Activated T-helper 1 cell treated with anti-CD3 and anti-CD28 coated beads, Interleukin-12 subunit alpha, Interleukin-12 subunit beta, Interleukin-2, Interleukin-4 antibody, amounts not matched to agents 30 ng/mL and 10 ng/mL and 1 ng/mL, durations not matched to agents 14 hours and 24 hours and 36 hours (primary cell): ENCODE measurements at regions not wholly inside any gene's neighbourhood (a gene's known extent, or its start where the extent isn't known, plus 50 kb on each side); places are given as distances from the start of the nearest gene placed in this dataset.

Experiments
- DNase-seq: peaks from one replicate; pipeline ENCODE4 v3.0.0; 2021; ENCODE audit warnings: low spot score
- H3K27ac Mint-ChIP-seq: one replicate; pipeline ENCODE4 v1.8.0; 2021; ENCODE audit warnings: mild to moderate bottlenecking, mixed read lengths
- H3K27me3 Mint-ChIP-seq: one replicate; pipeline ENCODE4 v1.8.0; 2022; ENCODE audit warnings: mild to moderate bottlenecking, moderate library complexity, mixed read lengths; ENCODE audit not compliant: insufficient read depth
- H3K36me3 Mint-ChIP-seq: one replicate; pipeline ENCODE4 v1.8.0; 2021; ENCODE audit warnings: low read depth, mixed read lengths
- H3K4me1 Mint-ChIP-seq: one replicate; pipeline ENCODE4 v1.8.0; 2021; ENCODE audit warnings: low read depth, mixed read lengths
- H3K4me3 Mint-ChIP-seq: one replicate; pipeline ENCODE4 v1.8.0; 2021; ENCODE audit warnings: mild to moderate bottlenecking, moderate library complexity, mixed read lengths
- H3K9me3 Mint-ChIP-seq: one replicate; pipeline ENCODE4 v1.8.0; 2021; ENCODE audit warnings: mixed read lengths
- intact Hi-C: fragments of 100-400 bp; cut with micrococcal nuclease; formaldehyde crosslinking; loops from one replicate; pipeline ENCODE4 v1.15.1; 2024

GRCh38 chr4:3835527-3836405 lies 69.6 kb downstream of the ADRA2C start:
- Mint-ChIP-seq H3K4me1 (no peaks in the 10 kb centered on the region), H3K9me3 (no peaks in the 10 kb centered on the region), H3K27ac (no peak overlapping the region), H3K27me3 (peaks cover 2% of the 10 kb centered on the region), H3K4me3 (no peak overlapping the region), H3K36me3 (no peaks in the 10 kb centered on the region)
- intact Hi-C loops = no loop called here
- no peak for DNase-seq

- intact Hi-C loops = no loop called here
- DNase-seq = no peak
- Mint-ChIP-seq H3K9me3 (no peaks in the 10 kb centered on the region), H3K36me3 (no peaks in the 10 kb centered on the region), H3K27me3 (peaks cover 2% of the 10 kb centered on the region), H3K27ac (no peak overlapping the region), H3K4me3 (no peak overlapping the region), H3K4me1 (no peaks in the 10 kb centered on the region)
These were observed 70.2 kb downstream of the ADRA2C start for GRCh38 chr4:3836406-3836755.

GRCh38 chr4:3836756-3837601 lies 70.8 kb downstream of the ADRA2C start:
- DNase-seq = no peak
- H3K27ac Mint-ChIP-seq = no peak overlapping the region
- no peaks in the 10 kb centered on the region for H3K9me3 Mint-ChIP-seq
- H3K36me3 Mint-ChIP-seq = no peaks in the 10 kb centered on the region
- intact Hi-C loops = no loop called here
- H3K4me1 Mint-ChIP-seq = no peaks in the 10 kb centered on the region
- H3K27me3 Mint-ChIP-seq = peaks cover 2% of the 10 kb centered on the region
- no peak overlapping the region for H3K4me3 Mint-ChIP-seq

GRCh38 chr4:3838437-3839380 lies 72.5 kb downstream of the ADRA2C start:
- H3K36me3 Mint-ChIP-seq = no peaks in the 10 kb centered on the region
- no peaks in the 10 kb centered on the region for H3K4me1 Mint-ChIP-seq
- no peak overlapping the region for H3K27ac Mint-ChIP-seq
- H3K4me3 Mint-ChIP-seq = no peak overlapping the region
- H3K9me3 Mint-ChIP-seq = no peaks in the 10 kb centered on the region
- DNase-seq = no peak
- intact Hi-C loops = no loop called here
- H3K27me3 Mint-ChIP-seq = peaks cover 2% of the 10 kb centered on the region

GRCh38 chr4:3845094-3845743 lies 79.0 kb downstream of the ADRA2C start:
- no peak for DNase-seq
- no peaks in the 10 kb centered on the region for H3K4me1 Mint-ChIP-seq
- no peaks in the 10 kb centered on the region for H3K36me3 Mint-ChIP-seq
- no peaks in the 10 kb centered on the region for H3K27me3 Mint-ChIP-seq
- H3K4me3 Mint-ChIP-seq = no peak overlapping the region
- no peak overlapping the region for H3K27ac Mint-ChIP-seq
- intact Hi-C loops = no loop called here
- no peaks in the 10 kb centered on the region for H3K9me3 Mint-ChIP-seq

- H3K4me3 Mint-ChIP-seq = no peak overlapping the region
- no peaks in the 10 kb centered on the region for H3K9me3 Mint-ChIP-seq
- H3K27ac Mint-ChIP-seq = no peak overlapping the region
- H3K27me3 Mint-ChIP-seq = no peaks in the 10 kb centered on the region
- H3K36me3 Mint-ChIP-seq = no peaks in the 10 kb centered on the region
- no peaks in the 10 kb centered on the region for H3K4me1 Mint-ChIP-seq
- DNase-seq = no peak
- intact Hi-C loops = no loop called here
These were observed 79.7 kb downstream of the ADRA2C start for GRCh38 chr4:3845744-3846429.

GRCh38 chr4:3847211-3847940 lies 81.2 kb downstream of the ADRA2C start:
- Mint-ChIP-seq H3K4me1 (no peaks in the 10 kb centered on the region), H3K36me3 (no peaks in the 10 kb centered on the region), H3K27me3 (no peaks in the 10 kb centered on the region), H3K4me3 (no peak overlapping the region), H3K27ac (no peak overlapping the region), H3K9me3 (no peaks in the 10 kb centered on the region)
- intact Hi-C loops = no loop called here
- DNase-seq = no peak

GRCh38 chr4:3848323-3848722 lies 82.1 kb downstream of the ADRA2C start:
- intact Hi-C loops = no loop called here
- Mint-ChIP-seq H3K36me3 (no peaks in the 10 kb centered on the region), H3K27me3 (no peaks in the 10 kb centered on the region), H3K27ac (no peak overlapping the region), H3K9me3 (no peaks in the 10 kb centered on the region), H3K4me3 (no peak overlapping the region), H3K4me1 (no peaks in the 10 kb centered on the region)
- DNase-seq = no peak

GRCh38 chr4:3849140-3849539 lies 83.0 kb downstream of the ADRA2C start:
- intact Hi-C loops = no loop called here
- no peak for DNase-seq
- no peaks in the 10 kb centered on the region for H3K9me3 Mint-ChIP-seq
- H3K27me3 Mint-ChIP-seq = no peaks in the 10 kb centered on the region
- H3K4me3 Mint-ChIP-seq = no peak overlapping the region
- no peak overlapping the region for H3K27ac Mint-ChIP-seq
- no peaks in the 10 kb centered on the region for H3K36me3 Mint-ChIP-seq
- no peaks in the 10 kb centered on the region for H3K4me1 Mint-ChIP-seq

- no peak for DNase-seq
- no peak overlapping the region for H3K4me3 Mint-ChIP-seq
- H3K27ac Mint-ChIP-seq = no peak overlapping the region
- H3K9me3 Mint-ChIP-seq = no peaks in the 10 kb centered on the region
- no peaks in the 10 kb centered on the region for H3K36me3 Mint-ChIP-seq
- no peaks in the 10 kb centered on the region for H3K4me1 Mint-ChIP-seq
- H3K27me3 Mint-ChIP-seq = no peaks in the 10 kb centered on the region
- intact Hi-C loops = no loop called here
These were observed 83.9 kb downstream of the ADRA2C start for GRCh38 chr4:3850128-3850527.

- intact Hi-C loops = no loop called here
- Mint-ChIP-seq H3K4me1 (no peaks in the 10 kb centered on the region), H3K27ac (no peak overlapping the region), H3K4me3 (no peak overlapping the region), H3K9me3 (no peaks in the 10 kb centered on the region), H3K27me3 (peaks cover 2% of the 10 kb centered on the region), H3K36me3 (no peaks in the 10 kb centered on the region)
- DNase-seq = no peak
These were observed 85.0 kb downstream of the ADRA2C start for GRCh38 chr4:3851211-3851610.
